ENCODE measurements at regions not wholly inside any gene's neighbourhood (a gene's known extent, or its start where the extent isn't known, plus 50 kb on each side); places are given as distances from the start of the nearest gene placed in this dataset.

- Mint-ChIP-seq H3K36me3 (no peaks in the 10 kb centered on the region), H3K4me1 (no peaks in the 10 kb centered on the region)
These were observed 473.7 kb downstream of the ARHGEF28 start for GRCh38 chr5:74099538-74100267.

DNA sequence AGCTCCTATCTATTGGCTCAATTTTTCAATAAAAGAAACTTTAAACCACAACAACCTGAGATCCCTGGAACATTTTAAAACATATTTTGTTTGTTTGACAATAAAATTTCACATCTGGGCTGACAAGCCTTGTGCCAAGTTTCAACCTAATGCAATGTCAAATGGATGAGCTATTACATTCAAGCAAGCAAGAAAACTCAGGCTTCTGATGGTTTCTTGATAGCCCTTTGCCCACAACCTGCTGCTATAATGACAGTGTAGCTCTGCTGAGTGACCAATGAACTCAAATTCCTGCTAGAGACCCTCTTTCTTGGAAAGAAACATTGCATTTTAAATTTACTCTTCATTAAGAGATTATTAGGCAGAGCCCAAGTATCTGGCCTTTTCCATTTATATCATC, 472.9 kb downstream of the ARHGEF28 start:
- Mint-ChIP-seq H3K27me3 (peaks cover 2% of the 10 kb centered on the region), H3K36me3 (no peaks in the 10 kb centered on the region)
- ATAC-seq, result no peak

More at GRCh38 chr5:74099538-74100267, 473.7 kb downstream of the ARHGEF28 start:
- Mint-ChIP-seq H3K27ac (no peak overlapping the region), H3K9me3 (ENCODE audit: low read depth) (no peaks in the 10 kb centered on the region), H3K4me3 (no peak overlapping the region), H3K27me3 (peaks cover 2% of the 10 kb centered on the region)
- DNase-seq (no peak), ATAC-seq (no peak)
- CTCF ChIA-PET, result no interaction called here

DNA sequence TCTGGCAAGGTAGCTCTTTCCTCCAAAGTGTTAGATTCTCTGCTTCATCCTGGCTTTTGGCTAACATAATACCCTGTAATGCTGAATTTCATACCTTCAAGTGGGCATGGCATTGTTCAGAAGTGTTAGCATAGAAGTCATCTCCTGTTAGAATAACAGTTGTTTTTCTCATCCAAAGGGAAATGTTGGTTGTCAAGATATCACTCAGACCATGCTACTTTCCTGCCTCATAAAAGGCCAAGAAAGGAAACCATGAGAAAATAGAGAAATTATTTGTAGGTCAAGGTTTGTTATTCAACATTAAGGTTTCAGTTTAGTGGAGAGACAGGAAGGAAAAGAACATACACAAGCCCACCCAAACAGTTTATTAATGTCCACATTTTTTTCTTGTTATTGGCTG, 472.5 kb downstream of the ARHGEF28 start:
- no peaks in the 10 kb centered on the region for H3K4me1 Mint-ChIP-seq
- ATAC-seq, result no peak
- no peaks in the 10 kb centered on the region for H3K36me3 Mint-ChIP-seq
- DNase-seq, result no peak
- no peaks in the 10 kb centered on the region for H3K9me3 Mint-ChIP-seq (ENCODE audit: low read depth)
- H3K27ac Mint-ChIP-seq, result no peak overlapping the region
- no peak overlapping the region for H3K4me3 Mint-ChIP-seq
- CTCF ChIA-PET, result no interaction called here
- H3K27me3 Mint-ChIP-seq, result no peaks in the 10 kb centered on the region

More for the DNA sequence above, 472.9 kb downstream of the ARHGEF28 start:
- Mint-ChIP-seq H3K4me3 (no peak overlapping the region), H3K9me3 (ENCODE audit: low read depth) (no peaks in the 10 kb centered on the region), H3K27ac (no peak overlapping the region), H3K4me1 (no peaks in the 10 kb centered on the region)
- CTCF ChIA-PET, result no interaction called here
- no peak for DNase-seq

DNA sequence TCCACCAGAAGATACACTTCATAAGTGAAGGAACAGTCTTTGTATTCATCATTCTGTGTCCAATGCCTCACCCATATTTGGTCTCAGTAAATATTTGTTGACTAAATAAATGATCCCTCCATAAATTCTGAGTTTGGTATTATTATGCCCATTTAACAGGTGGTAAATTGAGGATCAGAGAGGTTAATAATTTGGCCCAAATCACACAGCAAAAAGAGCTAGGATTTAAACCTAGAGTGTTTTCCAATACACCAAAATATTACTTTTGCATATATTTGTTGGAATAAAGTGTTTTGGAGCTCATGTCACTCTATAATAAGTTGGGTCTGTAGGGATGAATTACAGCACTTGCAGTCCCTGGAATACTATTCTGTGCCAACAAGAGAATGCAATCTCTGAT, 470.3 kb downstream of the ARHGEF28 start:
- ATAC-seq (no peak), DNase-seq (no peak)
- Mint-ChIP-seq H3K4me3 (no peak overlapping the region), H3K27ac (no peak overlapping the region), H3K4me1 (no peaks in the 10 kb centered on the region), H3K27me3 (peaks cover 2% of the 10 kb centered on the region), H3K36me3 (no peaks in the 10 kb centered on the region), H3K9me3 (ENCODE audit: low read depth) (no peaks in the 10 kb centered on the region)
- CTCF ChIA-PET, result no interaction called here

DNA sequence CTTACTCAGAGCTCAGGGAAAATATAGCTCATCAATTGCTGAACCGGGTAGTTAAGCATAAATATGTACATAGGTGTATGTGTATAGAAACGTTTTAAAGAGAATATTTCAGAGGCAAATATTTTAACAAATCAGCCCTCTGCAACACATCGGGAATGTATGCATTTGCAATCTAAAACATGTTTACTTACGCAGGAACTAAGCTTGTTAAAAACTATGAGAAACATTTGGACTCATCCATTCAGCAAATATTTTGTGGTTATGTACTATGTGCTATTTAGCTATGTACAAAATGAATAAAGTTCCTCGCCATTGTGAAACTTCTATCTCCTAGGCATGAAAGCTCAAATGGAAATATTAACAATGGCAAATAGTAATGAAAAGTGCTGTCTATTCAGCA, 469.9 kb downstream of the ARHGEF28 start:
- CTCF ChIA-PET, result no interaction called here
- H3K4me3 Mint-ChIP-seq, result no peak overlapping the region
- H3K36me3 Mint-ChIP-seq, result no peaks in the 10 kb centered on the region
- no peaks in the 10 kb centered on the region for H3K4me1 Mint-ChIP-seq
- H3K27me3 Mint-ChIP-seq, result peaks cover 2% of the 10 kb centered on the region
- no peak overlapping the region for H3K27ac Mint-ChIP-seq
- H3K9me3 Mint-ChIP-seq (ENCODE audit: low read depth), result no peaks in the 10 kb centered on the region
- ATAC-seq (no peak), DNase-seq (no peak)

- no peak for DNase-seq
- Mint-ChIP-seq H3K9me3 (ENCODE audit: low read depth) (no peaks in the 10 kb centered on the region), H3K27ac (no peak overlapping the region), H3K4me1 (no peaks in the 10 kb centered on the region), H3K27me3 (peaks cover 2% of the 10 kb centered on the region), H3K4me3 (no peak overlapping the region), H3K36me3 (no peaks in the 10 kb centered on the region)
- ATAC-seq, result no peak
- CTCF ChIA-PET, result no interaction called here
These were observed 468.7 kb downstream of the ARHGEF28 start for GRCh38 chr5:74094782-74095108.

GRCh38 chr5:74094096-74094781, 468.2 kb downstream of the ARHGEF28 start:
- H3K4me3 Mint-ChIP-seq, result no peak overlapping the region
- no peak for ATAC-seq
- CTCF ChIA-PET, result no interaction called here
- H3K4me1 Mint-ChIP-seq, result no peaks in the 10 kb centered on the region
- H3K27ac Mint-ChIP-seq, result no peak overlapping the region
- no peaks in the 10 kb centered on the region for H3K36me3 Mint-ChIP-seq
- H3K9me3 Mint-ChIP-seq (ENCODE audit: low read depth), result no peaks in the 10 kb centered on the region
- H3K27me3 Mint-ChIP-seq, result peaks cover 2% of the 10 kb centered on the region
- no peak for DNase-seq

GRCh38 chr5:74093561-74093960, 467.6 kb downstream of the ARHGEF28 start:
- DNase-seq (no peak), ATAC-seq (no peak)
- H3K27ac Mint-ChIP-seq, result no peak overlapping the region
- no peak overlapping the region for H3K4me3 Mint-ChIP-seq
- peaks cover 4% of the 10 kb centered on the region for H3K27me3 Mint-ChIP-seq
- CTCF ChIA-PET, result no interaction called here
- H3K36me3 Mint-ChIP-seq, result no peaks in the 10 kb centered on the region
- no peaks in the 10 kb centered on the region for H3K9me3 Mint-ChIP-seq (ENCODE audit: low read depth)
- H3K4me1 Mint-ChIP-seq, result no peaks in the 10 kb centered on the region

DNA sequence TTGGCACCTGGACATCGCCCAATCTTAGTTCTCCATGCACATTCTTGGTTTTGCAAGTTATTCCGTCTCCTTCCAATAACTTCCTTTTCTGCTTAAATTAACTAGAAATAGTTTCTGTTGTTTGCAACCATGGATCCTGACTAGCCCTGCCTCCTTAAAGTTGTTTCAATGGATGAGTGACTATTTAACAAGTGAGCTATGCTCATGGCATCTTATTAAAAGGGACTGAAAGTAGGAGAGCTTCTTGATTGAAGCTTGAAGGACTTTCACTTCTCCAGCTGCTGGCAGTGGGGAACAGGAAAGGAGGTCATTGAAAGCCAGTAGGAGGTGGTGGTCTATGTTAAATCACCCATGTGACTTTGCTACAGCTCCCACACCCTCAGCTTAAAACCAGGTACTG, 466.8 kb downstream of the ARHGEF28 start:
- Mint-ChIP-seq H3K36me3 (no peaks in the 10 kb centered on the region), H3K27me3 (peaks cover 4% of the 10 kb centered on the region), H3K4me3 (no peak overlapping the region), H3K4me1 (no peaks in the 10 kb centered on the region), H3K27ac (no peak overlapping the region), H3K9me3 (ENCODE audit: low read depth) (no peaks in the 10 kb centered on the region)
- CTCF ChIA-PET, result no interaction called here
- no peak for DNase-seq
- no peak for ATAC-seq

- Mint-ChIP-seq H3K9me3 (ENCODE audit: low read depth) (no peaks in the 10 kb centered on the region), H3K27me3 (peaks cover 2% of the 10 kb centered on the region), H3K36me3 (no peaks in the 10 kb centered on the region), H3K4me1 (no peaks in the 10 kb centered on the region), H3K27ac (no peak overlapping the region), H3K4me3 (no peak overlapping the region)
- CTCF ChIA-PET, result interaction anchor here (0.6 to 1.5 kb wide), 2 partner anchors 405 to 563 kb away, joined by 3 read pairs; no protein-coding TSS in a partner anchor
- ATAC-seq (no peak), DNase-seq (no peak)
These were observed 459.8 kb downstream of the ARHGEF28 start for GRCh38 chr5:74085782-74086181.

- Mint-ChIP-seq H3K4me3 (no peak overlapping the region), H3K36me3 (no peaks in the 10 kb centered on the region), H3K27ac (no peak overlapping the region), H3K4me1 (no peaks in the 10 kb centered on the region), H3K27me3 (peaks cover 2% of the 10 kb centered on the region), H3K9me3 (ENCODE audit: low read depth) (no peaks in the 10 kb centered on the region)
- ATAC-seq (no peak), DNase-seq (no peak)
- CTCF ChIA-PET, result interaction anchor here (0.6 to 1.5 kb wide), 2 partner anchors 405 to 564 kb away, joined by 3 read pairs; no protein-coding TSS in a partner anchor
These were observed 459.2 kb downstream of the ARHGEF28 start for GRCh38 chr5:74085186-74085585.

DNA sequence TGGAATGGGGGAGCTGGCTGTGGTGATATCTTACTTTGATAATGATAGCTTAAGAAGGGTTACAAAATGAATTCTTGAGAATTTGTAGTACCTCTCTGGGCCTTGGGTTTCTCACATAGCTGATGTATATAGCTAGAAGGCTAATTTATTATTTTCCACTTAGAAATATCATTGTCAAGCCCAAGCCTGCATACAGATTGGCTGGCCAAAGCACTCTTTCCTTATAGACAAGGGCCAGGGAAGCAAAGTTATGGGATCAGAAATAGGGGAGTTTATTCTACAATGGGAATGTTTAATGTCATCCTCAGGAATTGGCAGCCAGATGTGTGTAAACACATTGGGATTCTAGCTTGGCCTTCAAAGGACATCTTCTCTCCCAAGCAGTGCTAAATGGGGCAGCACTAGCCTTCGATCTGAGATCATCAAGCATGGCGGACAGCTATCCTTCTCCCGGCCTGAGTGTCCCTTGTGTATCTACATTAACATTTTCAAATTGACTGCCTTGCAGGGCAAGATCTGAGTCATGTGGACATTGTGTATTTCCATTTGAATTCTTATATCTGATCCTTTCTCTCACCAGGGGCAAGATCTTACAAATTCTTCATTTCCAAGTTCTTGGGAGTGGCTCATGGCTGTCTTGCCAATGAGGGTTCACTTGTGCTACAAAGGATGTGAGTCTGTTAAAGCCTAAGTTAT, 457.2 kb downstream of the ARHGEF28 start:
- no peaks in the 10 kb centered on the region for H3K27me3 Mint-ChIP-seq
- no peak for ATAC-seq
- H3K4me1 Mint-ChIP-seq, result no peaks in the 10 kb centered on the region
- no peaks in the 10 kb centered on the region for H3K36me3 Mint-ChIP-seq
- CTCF ChIA-PET, result no interaction called here
- H3K4me3 Mint-ChIP-seq, result no peak overlapping the region
- H3K27ac Mint-ChIP-seq, result no peak overlapping the region
- no peak for DNase-seq
- H3K9me3 Mint-ChIP-seq (ENCODE audit: low read depth), result no peaks in the 10 kb centered on the region

GRCh38 chr5:74082512-74083055, 456.6 kb downstream of the ARHGEF28 start:
- CTCF ChIA-PET, result no interaction called here
- H3K27ac Mint-ChIP-seq, result no peak overlapping the region
- no peaks in the 10 kb centered on the region for H3K4me1 Mint-ChIP-seq
- no peaks in the 10 kb centered on the region for H3K9me3 Mint-ChIP-seq (ENCODE audit: low read depth)
- peaks cover 2% of the 10 kb centered on the region for H3K27me3 Mint-ChIP-seq
- ATAC-seq, result no peak
- H3K4me3 Mint-ChIP-seq, result no peak overlapping the region
- H3K36me3 Mint-ChIP-seq, result no peaks in the 10 kb centered on the region
- no peak for DNase-seq

DNA sequence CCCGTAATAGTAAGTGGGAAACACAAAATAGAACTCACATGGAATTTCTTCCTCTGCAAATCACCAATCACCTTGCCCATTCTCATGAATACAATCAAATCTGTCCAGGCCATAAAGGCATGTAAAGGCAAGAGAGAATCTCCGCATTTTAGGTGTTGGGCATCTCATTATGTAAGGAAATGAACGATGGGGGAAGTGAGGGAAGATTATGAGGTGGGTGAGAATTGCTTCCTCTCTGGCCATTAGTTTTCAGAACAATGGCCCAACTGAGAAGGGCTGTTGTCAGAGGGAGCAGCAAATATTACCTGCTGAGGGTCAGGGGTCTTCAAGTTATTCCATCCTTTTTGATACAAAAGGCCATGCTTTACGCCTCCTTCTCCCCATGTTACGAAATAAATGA, 455.1 kb downstream of the ARHGEF28 start:
- Mint-ChIP-seq H3K9me3 (ENCODE audit: low read depth) (no peaks in the 10 kb centered on the region), H3K4me1 (no peaks in the 10 kb centered on the region), H3K4me3 (no peak overlapping the region), H3K27me3 (peaks cover 5% of the 10 kb centered on the region), H3K27ac (no peak overlapping the region), H3K36me3 (no peaks in the 10 kb centered on the region)
- no peak for DNase-seq
- CTCF ChIA-PET, result no interaction called here
- no peak for ATAC-seq

Measured in activated CD8-positive, alpha-beta memory T cell treated with anti-CD3 and anti-CD28 coated beads, Interleukin-2, amount 10 ng/mL, durations not matched to agents 7 days and 5 days (primary cell).